Nephron progenitor cell (in vitro differentiated cells): ENCODE measurements at regions not wholly inside any gene's neighbourhood (a gene's known extent, or its start where the extent isn't known, plus 50 kb on each side); places are given as distances from the start of the nearest gene placed in this dataset.

Experiments used
- DNase-seq: peaks from one replicate; pipeline ENCODE4 v3.0.0; 2021
- H3K27ac Mint-ChIP-seq: 2 replicates; pipeline ENCODE4 v1.8.0; 2021; ENCODE audit warnings: mild to moderate bottlenecking, moderate library complexity, mixed read lengths
- H3K27me3 Mint-ChIP-seq: 2 replicates; pipeline ENCODE4 v1.8.0; 2021; ENCODE audit warnings: mild to moderate bottlenecking, low read depth, mixed read lengths; ENCODE audit not compliant: poor library complexity
- H3K36me3 Mint-ChIP-seq: 2 replicates; pipeline ENCODE4 v1.8.0; 2021; ENCODE audit warnings: low read depth, mixed read lengths
- H3K4me1 Mint-ChIP-seq: 2 replicates; pipeline ENCODE4 v1.8.0; 2021; ENCODE audit warnings: mixed read lengths
- H3K4me3 Mint-ChIP-seq: 2 replicates; pipeline ENCODE4 v1.8.0; 2021; ENCODE audit warnings: mild to moderate bottlenecking, moderate library complexity, mixed read lengths
- H3K9me3 Mint-ChIP-seq: 2 replicates; pipeline ENCODE4 v1.8.0; 2021; ENCODE audit warnings: mild to moderate bottlenecking, moderate library complexity, mixed read lengths
- CTCF ChIP-seq: fragments of 200-600 bp; sonication (generic); IDR thresholded peaks from 2 replicates; pipeline ENCODE4 v1.5.0; 2021; ENCODE audit warnings: antibody characterized with exemption

- H3K4me3 Mint-ChIP-seq = no peak overlapping the region
- no peaks in the 10 kb centered on the region for H3K36me3 Mint-ChIP-seq
- DNase-seq = no peak
- peaks cover 9% of the 10 kb centered on the region for H3K27me3 Mint-ChIP-seq
- peaks cover 21% of the 10 kb centered on the region for H3K4me1 Mint-ChIP-seq
- no peak for TF ChIP-seq CTCF
- H3K27ac Mint-ChIP-seq = no peak overlapping the region
- no peaks in the 10 kb centered on the region for H3K9me3 Mint-ChIP-seq
These were observed 248.7 kb upstream of the SHH start for GRCh38 chr7:156060925-156061324.

DNA sequence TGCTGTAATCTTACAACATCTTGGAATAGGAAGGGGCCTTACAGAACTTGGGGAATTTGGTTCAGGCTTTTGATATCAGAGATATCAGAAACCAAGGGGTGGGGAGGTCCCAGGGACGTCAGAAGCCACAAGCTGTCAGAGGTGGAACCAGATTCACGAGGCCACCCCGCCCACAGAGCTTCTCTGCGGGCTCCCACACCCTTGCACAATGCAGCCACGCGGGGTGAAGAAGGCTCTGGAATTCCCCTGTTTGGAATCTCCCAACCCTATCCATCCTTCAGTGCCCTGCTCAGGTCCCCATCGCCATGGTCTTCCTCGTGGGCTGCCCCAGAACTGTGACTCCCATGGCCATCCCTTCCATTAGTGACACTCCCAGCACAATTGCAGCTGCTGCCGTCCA lies 247.1 kb upstream of the SHH start:
- no peaks in the 10 kb centered on the region for H3K9me3 Mint-ChIP-seq
- DNase-seq = no peak
- H3K36me3 Mint-ChIP-seq = no peaks in the 10 kb centered on the region
- H3K27ac Mint-ChIP-seq = no peak overlapping the region
- peaks cover 13% of the 10 kb centered on the region for H3K27me3 Mint-ChIP-seq
- TF ChIP-seq CTCF = no peak
- peaks cover 19% of the 10 kb centered on the region for H3K4me1 Mint-ChIP-seq
- no peak overlapping the region for H3K4me3 Mint-ChIP-seq

GRCh38 chr7:156058248-156058647 lies 246.0 kb upstream of the SHH start:
- no peak overlapping the region for H3K4me3 Mint-ChIP-seq
- H3K9me3 Mint-ChIP-seq = no peaks in the 10 kb centered on the region
- DNase-seq = no peak
- no peak overlapping the region for H3K27ac Mint-ChIP-seq
- no peaks in the 10 kb centered on the region for H3K36me3 Mint-ChIP-seq
- H3K27me3 Mint-ChIP-seq = peaks cover 14% of the 10 kb centered on the region
- TF ChIP-seq CTCF = no peak
- peaks cover 13% of the 10 kb centered on the region for H3K4me1 Mint-ChIP-seq

GRCh38 chr7:156056534-156056933 lies 244.3 kb upstream of the SHH start:
- Mint-ChIP-seq H3K27me3 (peaks cover 14% of the 10 kb centered on the region), H3K9me3 (no peaks in the 10 kb centered on the region), H3K36me3 (no peaks in the 10 kb centered on the region), H3K4me1 (peaks cover 13% of the 10 kb centered on the region), H3K27ac (no peak overlapping the region), H3K4me3 (no peak overlapping the region)
- no peak for TF ChIP-seq CTCF
- DNase-seq = no peak

GRCh38 chr7:156055206-156055822 lies 243.1 kb upstream of the SHH start:
- Mint-ChIP-seq H3K9me3 (no peaks in the 10 kb centered on the region), H3K36me3 (no peaks in the 10 kb centered on the region)
- DNase-seq = no peak

More at GRCh38 chr7:156055206-156055822, 243.1 kb upstream of the SHH start:
- no peak overlapping the region for H3K4me3 Mint-ChIP-seq
- no peak for TF ChIP-seq CTCF
- peaks cover 13% of the 10 kb centered on the region for H3K4me1 Mint-ChIP-seq
- H3K27me3 Mint-ChIP-seq = peaks cover 20% of the 10 kb centered on the region
- peak overlapping the region; percentile 12 for H3K27ac Mint-ChIP-seq
